GM12864 (cell line): ENCODE measurements at regions not wholly inside any gene's neighbourhood (a gene's known extent, or its start where the extent isn't known, plus 50 kb on each side); places are given as distances from the start of the nearest gene placed in this dataset.

Experiments
- DNase-seq: peaks from one replicate; pipeline ENCODE4 v3.0.0-alpha.2; 2011; ENCODE audit warnings: low read depth
- H3K4me3 ChIP-seq: 2 replicates; pipeline ENCODE4 v1.5.1; 2011; ENCODE audit warnings: mild to moderate bottlenecking, low read depth, low read length, control low read depth
- TF ChIP-seq, protein P1 (sequence below): IDR thresholded peaks from 2 replicates; pipeline ENCODE4 v1.5.1; 2011; ENCODE audit warnings: low read depth, mild to moderate bottlenecking, moderate library complexity, low read length, control low read depth, inconsistent platforms; ENCODE audit errors: missing control alignments

DNA sequence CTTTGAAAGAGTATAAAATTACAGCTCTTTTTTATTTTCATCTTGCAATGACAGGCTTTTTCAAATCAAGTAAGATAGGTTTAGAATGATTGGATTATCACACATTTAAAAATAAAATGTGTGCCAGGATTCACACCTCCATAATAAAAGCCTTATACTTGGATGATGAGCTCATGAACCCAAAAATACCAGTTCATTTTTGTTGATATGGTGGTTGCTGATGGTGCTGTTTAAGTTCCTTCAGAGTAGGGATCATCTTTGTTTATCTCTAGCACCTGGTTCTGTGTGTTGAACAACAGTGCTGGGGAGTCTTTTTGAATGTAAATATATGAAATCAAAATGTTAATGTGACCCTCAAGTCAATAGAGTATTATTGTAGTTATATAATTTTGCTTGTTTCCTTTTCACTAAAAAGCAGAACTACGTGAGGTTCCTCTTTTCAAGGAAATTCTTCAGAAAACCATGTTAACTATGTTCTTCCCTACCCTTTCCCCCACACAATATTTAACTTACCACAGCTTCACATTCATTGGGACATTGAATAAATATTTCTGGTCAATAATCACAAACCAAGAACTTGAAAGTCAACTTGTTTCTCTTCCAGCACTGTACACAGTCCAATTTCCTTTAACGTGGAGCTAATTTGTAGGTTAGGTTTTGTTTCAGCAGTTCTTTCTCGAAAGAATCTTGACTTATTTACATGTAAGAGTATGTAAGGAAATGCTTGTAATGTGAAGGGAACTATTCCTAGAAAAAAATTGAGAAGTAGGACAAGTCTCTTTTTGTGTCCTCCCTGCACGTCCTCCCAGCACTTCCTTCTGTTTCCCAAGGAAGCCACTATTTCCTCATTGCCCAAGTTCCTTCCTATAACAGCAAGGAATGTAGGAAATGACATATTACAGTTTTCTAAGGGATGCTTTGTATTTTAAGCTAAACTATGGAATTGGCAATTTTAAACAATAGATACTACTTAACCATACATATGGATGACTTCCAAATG lies 945.9 kb upstream of the CITED2 start:
- DNase-seq = no peak
- TF ChIP-seq, protein P1, sequence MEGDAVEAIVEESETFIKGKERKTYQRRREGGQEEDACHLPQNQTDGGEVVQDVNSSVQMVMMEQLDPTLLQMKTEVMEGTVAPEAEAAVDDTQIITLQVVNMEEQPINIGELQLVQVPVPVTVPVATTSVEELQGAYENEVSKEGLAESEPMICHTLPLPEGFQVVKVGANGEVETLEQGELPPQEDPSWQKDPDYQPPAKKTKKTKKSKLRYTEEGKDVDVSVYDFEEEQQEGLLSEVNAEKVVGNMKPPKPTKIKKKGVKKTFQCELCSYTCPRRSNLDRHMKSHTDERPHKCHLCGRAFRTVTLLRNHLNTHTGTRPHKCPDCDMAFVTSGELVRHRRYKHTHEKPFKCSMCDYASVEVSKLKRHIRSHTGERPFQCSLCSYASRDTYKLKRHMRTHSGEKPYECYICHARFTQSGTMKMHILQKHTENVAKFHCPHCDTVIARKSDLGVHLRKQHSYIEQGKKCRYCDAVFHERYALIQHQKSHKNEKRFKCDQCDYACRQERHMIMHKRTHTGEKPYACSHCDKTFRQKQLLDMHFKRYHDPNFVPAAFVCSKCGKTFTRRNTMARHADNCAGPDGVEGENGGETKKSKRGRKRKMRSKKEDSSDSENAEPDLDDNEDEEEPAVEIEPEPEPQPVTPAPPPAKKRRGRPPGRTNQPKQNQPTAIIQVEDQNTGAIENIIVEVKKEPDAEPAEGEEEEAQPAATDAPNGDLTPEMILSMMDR = no peak
- H3K4me3 ChIP-seq = no peak overlapping the region

- H3K4me3 ChIP-seq = no peak overlapping the region
- peak; percentile 10 for DNase-seq
- TF ChIP-seq, protein P1 = no peak
Observed at GRCh38 chr6:140319209-140319608, 944.8 kb upstream of the CITED2 start.

GRCh38 chr6:140318408-140318807 lies 944.0 kb upstream of the CITED2 start:
- DNase-seq = no peak
- H3K4me3 ChIP-seq = no peak overlapping the region
- TF ChIP-seq, protein P1 = no peak

GRCh38 chr6:140317950-140318349 lies 943.5 kb upstream of the CITED2 start:
- DNase-seq = no peak
- TF ChIP-seq, protein P1 = no peak
- H3K4me3 ChIP-seq = no peak overlapping the region

DNA sequence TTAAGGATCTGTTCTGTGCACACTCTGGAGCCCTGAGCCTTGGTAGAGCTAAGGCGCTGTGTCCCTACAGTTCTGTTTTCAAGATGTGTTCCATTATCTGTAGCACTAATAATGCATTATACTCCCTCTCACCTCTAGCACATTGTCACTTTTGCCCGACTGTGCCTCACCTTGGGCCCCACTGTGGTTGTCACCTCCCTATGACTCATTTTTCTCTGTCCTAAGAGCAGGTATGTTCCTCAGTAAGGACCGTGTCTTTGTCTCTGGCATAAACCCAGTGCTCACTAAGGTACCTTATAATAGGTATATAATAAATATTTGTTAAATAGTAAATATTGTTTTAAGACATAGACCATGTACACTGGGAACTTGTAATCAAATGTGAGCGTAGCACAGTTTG lies 942.5 kb upstream of the CITED2 start:
- no peak for DNase-seq
- TF ChIP-seq, protein P1 = no peak

DNA sequence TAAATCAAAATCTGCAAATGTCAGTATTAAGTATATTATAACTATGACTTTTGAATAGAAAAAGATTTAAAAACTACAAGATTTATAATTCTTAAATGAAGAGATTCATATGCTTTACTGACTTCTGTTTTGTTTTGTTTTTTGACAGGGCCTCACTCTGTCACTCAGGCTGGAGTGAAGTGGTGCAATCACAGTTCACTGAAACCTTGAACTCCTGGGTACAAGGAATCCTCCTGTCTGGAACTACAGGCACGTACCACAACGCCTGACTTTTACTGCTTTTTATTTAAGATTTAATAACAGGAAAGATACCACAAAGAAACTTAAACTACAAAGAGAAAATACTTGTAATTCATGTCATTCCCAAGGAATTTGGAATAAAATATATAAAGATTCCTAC lies 940.2 kb upstream of the CITED2 start:
- DNase-seq = no peak

More for the DNA sequence above, 942.5 kb upstream of the CITED2 start:
- no peak overlapping the region for H3K4me3 ChIP-seq

More for the DNA sequence above, 940.2 kb upstream of the CITED2 start:
- H3K4me3 ChIP-seq = no peak overlapping the region
- TF ChIP-seq, protein P1 = no peak
